Mammary epithelial cell (primary cell): ENCODE measurements at regions not wholly inside any gene's neighbourhood (a gene's known extent, or its start where the extent isn't known, plus 50 kb on each side); places are given as distances from the start of the nearest gene placed in this dataset.

ENCODE experiments used
- EZH2 ChIP-seq: IDR thresholded peaks from 2 replicates; pipeline ENCODE4 v1.6.1; 2012; ENCODE audit warnings: low read length, inconsistent platforms, borderline replicate concordance
- TF ChIP-seq, protein P1 (sequence below), 2 donors: IDR thresholded peaks in 1 of 2; conservative IDR thresholded peaks in 1 of 2; 2 replicates each; pipeline ENCODE4 v1.5.1; 2011 to 2012; ENCODE audit warnings: inconsistent platforms in 2 of 2, low read length in 2 of 2, mild to moderate bottlenecking in 2 of 2, control low read depth in 1 of 2, low read depth in 1 of 2; ENCODE audit not compliant: insufficient read depth in 1 of 2; ENCODE audit errors: extremely low read depth in 1 of 2

- TF ChIP-seq, protein P1, sequence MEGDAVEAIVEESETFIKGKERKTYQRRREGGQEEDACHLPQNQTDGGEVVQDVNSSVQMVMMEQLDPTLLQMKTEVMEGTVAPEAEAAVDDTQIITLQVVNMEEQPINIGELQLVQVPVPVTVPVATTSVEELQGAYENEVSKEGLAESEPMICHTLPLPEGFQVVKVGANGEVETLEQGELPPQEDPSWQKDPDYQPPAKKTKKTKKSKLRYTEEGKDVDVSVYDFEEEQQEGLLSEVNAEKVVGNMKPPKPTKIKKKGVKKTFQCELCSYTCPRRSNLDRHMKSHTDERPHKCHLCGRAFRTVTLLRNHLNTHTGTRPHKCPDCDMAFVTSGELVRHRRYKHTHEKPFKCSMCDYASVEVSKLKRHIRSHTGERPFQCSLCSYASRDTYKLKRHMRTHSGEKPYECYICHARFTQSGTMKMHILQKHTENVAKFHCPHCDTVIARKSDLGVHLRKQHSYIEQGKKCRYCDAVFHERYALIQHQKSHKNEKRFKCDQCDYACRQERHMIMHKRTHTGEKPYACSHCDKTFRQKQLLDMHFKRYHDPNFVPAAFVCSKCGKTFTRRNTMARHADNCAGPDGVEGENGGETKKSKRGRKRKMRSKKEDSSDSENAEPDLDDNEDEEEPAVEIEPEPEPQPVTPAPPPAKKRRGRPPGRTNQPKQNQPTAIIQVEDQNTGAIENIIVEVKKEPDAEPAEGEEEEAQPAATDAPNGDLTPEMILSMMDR (conservative IDR thresholded peaks at IDR 0.05 in 1 of 2, IDR thresholded peaks at IDR 0.05 in 1 of 2; ENCODE audit: extremely low read depth in 1 of 2, insufficient read depth in 1 of 2, low read depth in 1 of 2, low read length in 2 of 2) = no peak
- no peak for TF ChIP-seq EZH2
Measured at GRCh38 chr6:68160348-68160747, 474.7 kb upstream of the ADGRB3 start.
